WTC11 (cell line): ENCODE measurements at regions not wholly inside any gene's neighbourhood (a gene's known extent, or its start where the extent isn't known, plus 50 kb on each side); places are given as distances from the start of the nearest gene placed in this dataset.

Experiments used
- ATAC-seq: fragments of 200-7000 bp; cut with Tn5 transposase; 2 replicates; pipeline ENCODE4 v1.10.0; 2021; ENCODE audit warnings: mild to moderate bottlenecking, moderate library complexity
- CTCF ChIA-PET: fragments of 300-600 bp; sonication (Branson Sonifier 250); formaldehyde crosslinking; loops from one replicate; lab custom pipeline; 2021; ENCODE audit warnings: antibody characterized with exemption; lab: Charles Lee
- POLR2A ChIA-PET: fragments of 350-600 bp; sonication (Branson Sonifier 250); formaldehyde crosslinking; loops from one replicate; lab custom pipeline; 2021; ENCODE audit warnings: antibody characterized with exemption; lab: Charles Lee
- DNase-seq: peaks from one replicate; pipeline ENCODE4 v3.0.0; 2021; ENCODE audit warnings: low spot score
- H3K27ac Mint-ChIP-seq: 2 replicates; pipeline ENCODE4 v1.8.0; 2021; ENCODE audit warnings: mixed read lengths
- H3K27me3 Mint-ChIP-seq: 2 replicates; pipeline ENCODE4 v1.8.0; 2021; ENCODE audit warnings: low read depth, mild to moderate bottlenecking, moderate library complexity, mixed read lengths
- H3K36me3 Mint-ChIP-seq: 2 replicates; pipeline ENCODE4 v1.8.0; 2021; ENCODE audit warnings: mixed read lengths
- H3K4me1 Mint-ChIP-seq: 2 replicates; pipeline ENCODE4 v1.8.0; 2022; ENCODE audit warnings: mixed read lengths
- H3K4me3 Mint-ChIP-seq: 2 replicates; pipeline ENCODE4 v1.8.0; 2021; ENCODE audit warnings: mild to moderate bottlenecking, moderate library complexity, mixed read lengths
- H3K9me3 Mint-ChIP-seq: 2 replicates; pipeline ENCODE4 v1.8.0; 2021; ENCODE audit warnings: mixed read lengths
- CREB1 ChIP-seq: sonication (generic); formaldehyde crosslinking; IDR thresholded peaks from 2 replicates; pipeline ENCODE4 v1.8.0; 2023; ENCODE audit warnings: mild to moderate bottlenecking, missing genetic modification reagents
- ELF4 ChIP-seq: sonication (generic); formaldehyde crosslinking; IDR thresholded peaks from 2 replicates; pipeline ENCODE4 v1.8.1; 2022; ENCODE audit warnings: low read depth, mild to moderate bottlenecking, moderate library complexity, missing genetic modification reagents
- ESRRA ChIP-seq: sonication (generic); formaldehyde crosslinking; IDR thresholded peaks from 2 replicates; pipeline ENCODE4 v1.8.1; 2022; ENCODE audit warnings: mild to moderate bottlenecking, missing genetic modification reagents, borderline replicate concordance
- GRHL2 ChIP-seq: fragments of 250-450 bp; sonication (Bioruptor Pico); IDR thresholded peaks from 2 replicates; pipeline ENCODE4 v1.8.0; 2022; ENCODE audit warnings: mild to moderate bottlenecking, moderate library complexity; ENCODE audit not compliant: insufficient replicate concordance, severe bottlenecking
- GTF2I ChIP-seq: fragments of 250-450 bp; sonication (Bioruptor Pico); conservative IDR thresholded peaks from 2 replicates; pipeline ENCODE4 v1.4.0; 2021; ENCODE audit warnings: mild to moderate bottlenecking
- IRF1 ChIP-seq: sonication (generic); formaldehyde crosslinking; IDR thresholded peaks from 2 replicates; pipeline ENCODE4 v1.8.0; 2023; ENCODE audit warnings: missing genetic modification reagents
- MLX ChIP-seq: sonication (generic); formaldehyde crosslinking; IDR thresholded peaks from 2 replicates; pipeline ENCODE4 v1.8.1; 2023; ENCODE audit warnings: mild to moderate bottlenecking, missing genetic modification reagents, moderate library complexity
- MXD4 ChIP-seq: fragments of 250-450 bp; sonication (Bioruptor Pico); IDR thresholded peaks from 2 replicates; pipeline ENCODE4 v1.8.0; 2021; ENCODE audit warnings: mild to moderate bottlenecking, moderate library complexity, borderline replicate concordance
- NFATC4 ChIP-seq: fragments of 250-450 bp; sonication (Bioruptor Pico); IDR thresholded peaks from 2 replicates; pipeline ENCODE4 v1.9.0; 2021; ENCODE audit warnings: mild to moderate bottlenecking
- NR3C1 ChIP-seq: sonication (generic); formaldehyde crosslinking; conservative IDR thresholded peaks from 2 replicates; pipeline ENCODE4 v1.8.1; 2023; ENCODE audit warnings: low read depth, mild to moderate bottlenecking, missing genetic modification reagents
- SMAD3 ChIP-seq: sonication (generic); formaldehyde crosslinking; IDR thresholded peaks from 2 replicates; pipeline ENCODE4 v1.8.0; 2022; ENCODE audit warnings: missing genetic modification reagents, mild to moderate bottlenecking, borderline replicate concordance
- TEAD1 ChIP-seq: sonication (generic); formaldehyde crosslinking; IDR thresholded peaks from 2 replicates; pipeline ENCODE4 v1.8.0; 2022; ENCODE audit warnings: mild to moderate bottlenecking, missing genetic modification reagents
- ZNF512 ChIP-seq: sonication (generic); formaldehyde crosslinking; IDR thresholded peaks from 2 replicates; pipeline ENCODE4 v1.8.1; 2022; ENCODE audit warnings: missing genetic modification reagents, borderline replicate concordance
- TF ChIP-seq, protein P1 (sequence below): sonication (generic); formaldehyde crosslinking; IDR thresholded peaks from 2 replicates; pipeline ENCODE4 v1.8.0; 2022; ENCODE audit warnings: mild to moderate bottlenecking, missing genetic modification reagents
- TF ChIP-seq, protein P2 (sequence below): sonication (generic); formaldehyde crosslinking; IDR thresholded peaks from 2 replicates; pipeline ENCODE4 v1.8.1; 2023; ENCODE audit warnings: mild to moderate bottlenecking, missing genetic modification reagents

GRCh38 chr18:22267697-22268096, 98.3 kb downstream of the GATA6 start (continued):
- no peak for TF ChIP-seq MLX (CRISPR knock-in tag)
- no peak for TF ChIP-seq GRHL2

GRCh38 chr18:22267225-22267624, 97.8 kb downstream of the GATA6 start:
- 0 out of 2 replicates have a peak, but pooled peaks cover 4% of the 10 kb centered on the region for H3K9me3 Mint-ChIP-seq
- no peak overlapping the region for H3K27ac Mint-ChIP-seq
- no peak overlapping the region for H3K4me3 Mint-ChIP-seq
- peaks cover 5% of the 10 kb centered on the region; the same call in 1 of the 2 replicates for H3K27me3 Mint-ChIP-seq
- TF ChIP-seq SMAD3 (CRISPR knock-in tag) (no peak), ESRRA (CRISPR knock-in tag) (no peak), GTF2I (CRISPR knock-in tag) (no peak), NFATC4 (no peak), MXD4 (no peak), ZNF512 (CRISPR knock-in tag) (no peak), ELF4 (CRISPR knock-in tag) (no peak), NR3C1 (CRISPR knock-in tag) (no peak), TEAD1 (CRISPR knock-in tag) (no peak), CREB1 (CRISPR knock-in tag) (no peak), IRF1 (CRISPR knock-in tag) (no peak)
- TF ChIP-seq, protein P1, sequence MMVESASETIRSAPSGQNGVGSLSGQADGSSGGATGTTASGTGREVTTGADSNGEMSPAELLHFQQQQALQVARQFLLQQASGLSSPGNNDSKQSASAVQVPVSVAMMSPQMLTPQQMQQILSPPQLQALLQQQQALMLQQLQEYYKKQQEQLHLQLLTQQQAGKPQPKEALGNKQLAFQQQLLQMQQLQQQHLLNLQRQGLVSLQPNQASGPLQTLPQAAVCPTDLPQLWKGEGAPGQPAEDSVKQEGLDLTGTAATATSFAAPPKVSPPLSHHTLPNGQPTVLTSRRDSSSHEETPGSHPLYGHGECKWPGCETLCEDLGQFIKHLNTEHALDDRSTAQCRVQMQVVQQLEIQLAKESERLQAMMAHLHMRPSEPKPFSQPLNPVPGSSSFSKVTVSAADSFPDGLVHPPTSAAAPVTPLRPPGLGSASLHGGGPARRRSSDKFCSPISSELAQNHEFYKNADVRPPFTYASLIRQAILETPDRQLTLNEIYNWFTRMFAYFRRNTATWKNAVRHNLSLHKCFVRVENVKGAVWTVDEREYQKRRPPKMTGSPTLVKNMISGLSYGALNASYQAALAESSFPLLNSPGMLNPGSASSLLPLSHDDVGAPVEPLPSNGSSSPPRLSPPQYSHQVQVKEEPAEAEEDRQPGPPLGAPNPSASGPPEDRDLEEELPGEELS (CRISPR knock-in tag): no peak
- DNase-seq: no peak
- ChIA-PET CTCF (interaction anchor here (1.1 kb wide), 1 partner anchor 24 kb away, joined by 3 read pairs; no protein-coding TSS in a partner anchor), POLR2A (no interaction called here)
- no peaks in the 10 kb centered on the region for H3K36me3 Mint-ChIP-seq
- peaks cover 3% of the 10 kb centered on the region for H3K4me1 Mint-ChIP-seq
- ATAC-seq: no peak

DNA sequence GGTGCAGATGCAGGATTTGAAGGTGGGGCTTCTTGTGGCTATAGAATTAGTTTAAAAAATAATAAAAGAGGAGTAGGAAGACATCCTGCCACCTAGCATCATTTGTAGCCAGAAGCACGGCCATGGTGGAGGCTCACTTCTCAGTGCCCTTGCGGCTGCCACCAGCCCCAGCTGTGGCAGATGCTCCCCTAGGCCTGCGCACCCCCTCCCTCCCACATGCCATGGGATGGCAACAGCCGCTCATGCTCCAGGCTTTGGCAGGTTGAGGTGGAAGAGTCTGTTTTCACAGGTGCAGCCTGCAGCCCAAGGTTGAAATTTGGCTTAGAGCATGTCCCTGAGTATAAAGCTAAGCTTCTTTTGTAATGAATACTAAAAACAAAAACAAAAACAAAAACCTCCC, 96.4 kb downstream of the GATA6 start:
- no peaks in the 10 kb centered on the region for H3K27me3 Mint-ChIP-seq
- no peak overlapping the region for H3K27ac Mint-ChIP-seq
- peaks cover 3% of the 10 kb centered on the region for H3K4me1 Mint-ChIP-seq
- no peak for DNase-seq
- no peak for ATAC-seq
- CTCF ChIA-PET: no interaction called here
- no peaks in the 10 kb centered on the region for H3K36me3 Mint-ChIP-seq
- H3K4me3 Mint-ChIP-seq: no peak overlapping the region
- H3K9me3 Mint-ChIP-seq: peaks cover 11% of the 10 kb centered on the region
- POLR2A ChIA-PET: no interaction called here
- TF ChIP-seq, protein P2, sequence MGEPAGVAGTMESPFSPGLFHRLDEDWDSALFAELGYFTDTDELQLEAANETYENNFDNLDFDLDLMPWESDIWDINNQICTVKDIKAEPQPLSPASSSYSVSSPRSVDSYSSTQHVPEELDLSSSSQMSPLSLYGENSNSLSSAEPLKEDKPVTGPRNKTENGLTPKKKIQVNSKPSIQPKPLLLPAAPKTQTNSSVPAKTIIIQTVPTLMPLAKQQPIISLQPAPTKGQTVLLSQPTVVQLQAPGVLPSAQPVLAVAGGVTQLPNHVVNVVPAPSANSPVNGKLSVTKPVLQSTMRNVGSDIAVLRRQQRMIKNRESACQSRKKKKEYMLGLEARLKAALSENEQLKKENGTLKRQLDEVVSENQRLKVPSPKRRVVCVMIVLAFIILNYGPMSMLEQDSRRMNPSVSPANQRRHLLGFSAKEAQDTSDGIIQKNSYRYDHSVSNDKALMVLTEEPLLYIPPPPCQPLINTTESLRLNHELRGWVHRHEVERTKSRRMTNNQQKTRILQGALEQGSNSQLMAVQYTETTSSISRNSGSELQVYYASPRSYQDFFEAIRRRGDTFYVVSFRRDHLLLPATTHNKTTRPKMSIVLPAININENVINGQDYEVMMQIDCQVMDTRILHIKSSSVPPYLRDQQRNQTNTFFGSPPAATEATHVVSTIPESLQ (CRISPR knock-in tag): no peak
